ENCODE measurements at regions not wholly inside any gene's neighbourhood (a gene's known extent, or its start where the extent isn't known, plus 50 kb on each side); places are given as distances from the start of the nearest gene placed in this dataset.

GRCh38 chr1:212213784-212214183 lies 71.4 kb upstream of the PPP2R5A start:
- DNase-seq (no peak), ATAC-seq (peak in 4 of 8 donors; percentile 33 to 64 (median 54))
- H3K36me3 ChIP-seq, result no peaks in the 10 kb centered on the region
- peak overlapping the region in 2 of 10 donors; percentile 19 to 44 for H3K27ac ChIP-seq
- intact Hi-C loops (cut with DNase I), result no loop called here
- 94 to 98% methylated on average over 2 of the region's 2 CpGs for WGBS, 2 donors
- TF ChIP-seq CTCF (IDR thresholded peaks at IDR 0.05), result no peak
- no peaks in the 10 kb centered on the region for H3K9me3 ChIP-seq
- H3K4me1 ChIP-seq, result peaks cover 0 to 32% (median 11%) of the 10 kb centered on the region in 9 donors
- H3K27me3 ChIP-seq, result no peaks in the 10 kb centered on the region
- no peak overlapping the region for H3K4me3 ChIP-seq

GRCh38 chr1:212214325-212214724 lies 70.9 kb upstream of the PPP2R5A start:
- no peak for ATAC-seq
- WGBS, 2 donors, result 0 to 56% methylated on average over 1 of the region's 1 CpG
- intact Hi-C loops (cut with DNase I), result no loop called here

GRCh38 chr1:212215910-212216309 lies 69.3 kb upstream of the PPP2R5A start:
- no peak overlapping the region for H3K4me3 ChIP-seq
- H3K36me3 ChIP-seq, result no peaks in the 10 kb centered on the region
- ATAC-seq (no peak), DNase-seq (no peak)
- no peaks in the 10 kb centered on the region for H3K27me3 ChIP-seq
- TF ChIP-seq CTCF (IDR thresholded peaks at IDR 0.05), result no peak
- no peaks in the 10 kb centered on the region for H3K9me3 ChIP-seq
- intact Hi-C loops (cut with DNase I), result no loop called here
- peaks cover 0 to 41% (median 12%) of the 10 kb centered on the region in 9 donors for H3K4me1 ChIP-seq
- 94 to 100% methylated on average over 3 of the region's 3 CpGs for WGBS, 2 donors
- no peak overlapping the region for H3K27ac ChIP-seq

More at GRCh38 chr1:212214325-212214724, 70.9 kb upstream of the PPP2R5A start:
- no peaks in the 10 kb centered on the region for H3K27me3 ChIP-seq
- peaks cover 0 to 33% (median 12%) of the 10 kb centered on the region in 9 donors for H3K4me1 ChIP-seq
- peak overlapping the region in 2 of 10 donors; percentile 15 to 44 for H3K27ac ChIP-seq
- DNase-seq, result no peak
- H3K9me3 ChIP-seq, result no peaks in the 10 kb centered on the region
- H3K4me3 ChIP-seq, result no peak overlapping the region
- no peaks in the 10 kb centered on the region for H3K36me3 ChIP-seq
- no peak for TF ChIP-seq CTCF (IDR thresholded peaks at IDR 0.05)

GRCh38 chr1:212217633-212218032 lies 67.6 kb upstream of the PPP2R5A start:
- H3K4me3 ChIP-seq, result no peak overlapping the region
- ATAC-seq (no peak), DNase-seq (no peak)
- no peak for TF ChIP-seq CTCF (IDR thresholded peaks at IDR 0.05)
- no peaks in the 10 kb centered on the region for H3K9me3 ChIP-seq
- no peak overlapping the region for H3K27ac ChIP-seq
- no peaks in the 10 kb centered on the region for H3K36me3 ChIP-seq
- peaks cover 0 to 37% (median 12%) of the 10 kb centered on the region in 9 donors for H3K4me1 ChIP-seq
- intact Hi-C loops (cut with DNase I), result no loop called here
- WGBS, 2 donors, result 74 to 80% methylated on average over 3 of the region's 3 CpGs
- no peaks in the 10 kb centered on the region for H3K27me3 ChIP-seq
